ENCODE measurements at regions not wholly inside any gene's neighbourhood (a gene's known extent, or its start where the extent isn't known, plus 50 kb on each side); places are given as distances from the start of the nearest gene placed in this dataset.

DNA sequence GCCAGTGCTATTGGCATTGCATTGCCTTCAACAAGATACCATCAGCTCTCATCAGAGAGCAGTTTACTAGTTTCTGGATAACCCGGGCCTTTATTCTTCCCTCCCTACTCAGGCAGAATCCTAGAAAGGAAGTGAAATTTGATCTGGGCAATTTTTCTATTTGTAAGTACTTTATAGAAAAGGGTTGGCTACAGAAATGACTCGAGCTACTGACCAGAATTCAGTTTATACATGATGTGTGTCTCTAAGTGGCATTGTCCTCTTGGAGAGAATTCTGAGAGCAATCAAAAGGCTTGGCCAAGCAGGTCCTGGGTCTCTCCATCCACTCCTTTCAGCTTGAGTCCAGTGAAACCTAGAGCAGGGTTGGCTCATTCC, 192.7 kb upstream of the LEF1 start:
- Histone ChIP-seq H3K27ac (ENCODE audit: insufficient read depth, low read depth, low read length) (no peak overlapping the region), H3K4me2 (ENCODE audit: insufficient read depth, low read length) (no peak overlapping the region), H3K9me3 (replicated peaks; ENCODE audit: control insufficient read depth, insufficient read depth, low read length) (no peaks in the 10 kb centered on the region), H3K27me3 (ENCODE audit: control insufficient read depth in 2 of 2, insufficient read depth in 2 of 2, low read length in 2 of 2) (peaks cover 0 to 2% of the 10 kb centered on the region in 2 experiments), H3K36me3 (ENCODE audit: control insufficient read depth in 2 of 2, extremely low read depth in 1 of 2, insufficient read depth in 2 of 2, low read length in 2 of 2) (no peaks in the 10 kb centered on the region), H4K20me1 (replicated peaks; ENCODE audit: control insufficient read depth, extremely low read depth, insufficient read depth, low read length) (no peaks in the 10 kb centered on the region), H3K4me1 (ENCODE audit: control insufficient read depth, extremely low read depth, insufficient read depth, low read length) (no peaks in the 10 kb centered on the region), H2AFZ (ENCODE audit: low read depth, low read length) (no peak overlapping the region), H3K9me1 (replicated peaks; ENCODE audit: control insufficient read depth, extremely low read depth, insufficient read depth, low read length) (no peaks in the 10 kb centered on the region), H3K79me2 (ENCODE audit: control insufficient read depth, insufficient read depth, low read length) (no peaks in the 10 kb centered on the region), H3K4me3 (replicated peaks in 1 of 3; ENCODE audit: insufficient read depth in 1 of 3, low read depth in 1 of 3, low read length in 3 of 3) (no peak overlapping the region), H3K9ac (replicated peaks; ENCODE audit: extremely low read depth, insufficient read depth, low read length) (no peak overlapping the region)
- CTCF ChIA-PET, result interaction anchor here (1.0 kb wide), 1 partner anchor 14 kb away, joined by 3 read pairs; no protein-coding TSS in a partner anchor
- FAIRE-seq (no peak), DNase-seq (ENCODE audit: low read depth, low spot score) (no peak)
- dilution Hi-C loops (cut with MboI; ENCODE audit: extremely low pct_ligation_motif_present, low sequenced_read_pairs) (no loop called here), intact Hi-C loops (cut with micrococcal nuclease) (no loop called here)
- POLR2A ChIA-PET, result no interaction called here
- TF ChIP-seq, protein P1, sequence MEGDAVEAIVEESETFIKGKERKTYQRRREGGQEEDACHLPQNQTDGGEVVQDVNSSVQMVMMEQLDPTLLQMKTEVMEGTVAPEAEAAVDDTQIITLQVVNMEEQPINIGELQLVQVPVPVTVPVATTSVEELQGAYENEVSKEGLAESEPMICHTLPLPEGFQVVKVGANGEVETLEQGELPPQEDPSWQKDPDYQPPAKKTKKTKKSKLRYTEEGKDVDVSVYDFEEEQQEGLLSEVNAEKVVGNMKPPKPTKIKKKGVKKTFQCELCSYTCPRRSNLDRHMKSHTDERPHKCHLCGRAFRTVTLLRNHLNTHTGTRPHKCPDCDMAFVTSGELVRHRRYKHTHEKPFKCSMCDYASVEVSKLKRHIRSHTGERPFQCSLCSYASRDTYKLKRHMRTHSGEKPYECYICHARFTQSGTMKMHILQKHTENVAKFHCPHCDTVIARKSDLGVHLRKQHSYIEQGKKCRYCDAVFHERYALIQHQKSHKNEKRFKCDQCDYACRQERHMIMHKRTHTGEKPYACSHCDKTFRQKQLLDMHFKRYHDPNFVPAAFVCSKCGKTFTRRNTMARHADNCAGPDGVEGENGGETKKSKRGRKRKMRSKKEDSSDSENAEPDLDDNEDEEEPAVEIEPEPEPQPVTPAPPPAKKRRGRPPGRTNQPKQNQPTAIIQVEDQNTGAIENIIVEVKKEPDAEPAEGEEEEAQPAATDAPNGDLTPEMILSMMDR (IDR thresholded peaks at IDR 0.05; ENCODE audit: extremely low read depth in 1 of 2, insufficient read depth in 1 of 2, low read depth in 1 of 2, low read length in 2 of 2), result no peak
- TF ChIP-seq GATA2 (IDR thresholded peaks at IDR 0.05; ENCODE audit: insufficient read depth, insufficient read length, low read depth, low read length) (no peak), JUN (IDR thresholded peaks at IDR 0.05; ENCODE audit: borderline replicate concordance, insufficient read depth, insufficient read length, low read depth) (no peak), MYC (IDR thresholded peaks at IDR 0.05; ENCODE audit: low read depth, low read length) (no peak), EZH2 (IDR thresholded peaks at IDR 0.05; ENCODE audit: borderline replicate concordance, low read depth, low read length, severe bottlenecking) (no peak), POLR2AphosphoS5 (IDR thresholded peaks at IDR 0.05; ENCODE audit: insufficient read depth, low read depth, low read length) (no peak), FOS (IDR thresholded peaks at IDR 0.05; ENCODE audit: borderline replicate concordance, insufficient read depth, low read length) (no peak), POLR2A (IDR thresholded peaks at IDR 0.05; ENCODE audit: low read depth, low read length) (no peak)
- TF ChIP-seq, protein P2, sequence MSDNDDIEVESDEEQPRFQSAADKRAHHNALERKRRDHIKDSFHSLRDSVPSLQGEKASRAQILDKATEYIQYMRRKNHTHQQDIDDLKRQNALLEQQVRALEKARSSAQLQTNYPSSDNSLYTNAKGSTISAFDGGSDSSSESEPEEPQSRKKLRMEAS (IDR thresholded peaks at IDR 0.05; ENCODE audit: insufficient read depth, insufficient read length), result no peak
- BruUV-seq (replicated peaks), result no TSS peak

Data from endothelial cell of umbilical vein (primary cell).